K562 (cell line): ENCODE measurements at regions not wholly inside any gene's neighbourhood (a gene's known extent, or its start where the extent isn't known, plus 50 kb on each side); places are given as distances from the start of the nearest gene placed in this dataset.

Experiments
- ATAC-seq: fragments of 200-7000 bp; cut with Tn5 transposase; 3 replicates; pipeline ENCODE4 v1.9.1; 2020; ENCODE audit warnings: moderate library complexity
- BruUV-seq: library from RNA; stranded (reverse); fragments of 400-500 nt; replicated peaks from 2 replicates; lab custom pipeline; 2021; lab: Mats Ljungman, UMichigan
- CTCF ChIA-PET: fragments of 300-600 bp; formaldehyde crosslinking; extraction: SDS; loops from one replicate; lab custom pipeline; 2021; ENCODE audit warnings: low intra/inter-chr PET ratio; lab: Yijun Ruan, JAX
- POLR2A ChIA-PET: fragments of 300-600, 350-650 bp; sonication (Branson Sonifier 250); formaldehyde crosslinking; extraction: SDS; loops from one replicate; lab custom pipeline; 2021; ENCODE audit warnings: antibody characterized with exemption, inconsistent platforms; lab: Yijun Ruan, JAX
- DNase-seq, 4 experiments: peaks; one replicate each; pipeline versions ENCODE4 v3.0.0 to v3.0.0-alpha.2; 2011 to 2018; ENCODE audit warnings: low spot score in 3 of 4, mixed read lengths in 3 of 4; ENCODE audit errors: extremely low read depth in 1 of 4
- FAIRE-seq: peaks from 2 replicates; lab custom pipeline; 2011; peaks lifted over from hg19 to GRCh38; lab: Jason Lieb, UNC
- H2AFZ ChIP-seq: 2 replicates; pipeline ENCODE4 v1.6.0; 2011; ENCODE audit warnings: low read depth, low read length, control low read depth, inconsistent platforms
- H3K27ac ChIP-seq: fragments of 200-600 bp; 3 replicates; pipeline ENCODE4 v1.8.0; 2011; ENCODE audit warnings: low read depth, mild to moderate bottlenecking, control low read depth, inconsistent platforms, low read length, moderate library complexity, mixed read lengths; ENCODE audit errors: extremely low read depth
- H3K27me3 ChIP-seq, 2 experiments: fragments of 300-600 bp in 1 of 2; 2 replicates in 1 of 2; 3 replicates in 1 of 2; pipeline versions ENCODE4 v1.6.0 to v1.8.0; 2011; ENCODE audit warnings: inconsistent platforms in 2 of 2, low read length in 2 of 2, mild to moderate bottlenecking in 1 of 2, mixed read lengths in 1 of 2, moderate library complexity in 1 of 2; ENCODE audit not compliant: control insufficient read depth in 2 of 2, insufficient read depth in 2 of 2
- H3K36me3 ChIP-seq: fragments of 300-600 bp; 3 replicates; pipeline ENCODE4 v1.8.0; 2011; ENCODE audit warnings: mild to moderate bottlenecking, low read length, inconsistent platforms; ENCODE audit not compliant: control insufficient read depth, insufficient read depth
- H3K4me1 ChIP-seq, 2 experiments: fragments of 200-600 bp in 1 of 2; replicated peaks in 1 of 2; 2 replicates in 1 of 2; 3 replicates in 1 of 2; pipeline versions ENCODE4 v1.5.1 to v1.8.0; 2011; ENCODE audit warnings: inconsistent platforms in 2 of 2, low read length in 2 of 2, mild to moderate bottlenecking in 1 of 2, mixed read lengths in 1 of 2, moderate library complexity in 1 of 2; ENCODE audit not compliant: control insufficient read depth in 2 of 2, insufficient read depth in 2 of 2
- H3K4me2 ChIP-seq: 2 replicates; pipeline ENCODE4 v1.6.1; 2011; ENCODE audit warnings: low read length, control low read depth, inconsistent platforms, mixed read lengths; ENCODE audit not compliant: insufficient read depth
- H3K4me3 ChIP-seq: fragments of 200-600 bp; sonication (generic), shearing (Covaris generic); 2 replicates; pipeline ENCODE4 v1.5.1; 2016; ENCODE audit warnings: control low read depth, inconsistent platforms
- H3K79me2 ChIP-seq: fragments of 200-600 bp; 3 replicates; pipeline ENCODE4 v1.8.0; 2011; ENCODE audit warnings: low read length, inconsistent platforms; ENCODE audit not compliant: control insufficient read depth, insufficient read depth
- H3K9ac ChIP-seq, 2 experiments: 2 replicates each; pipeline versions ENCODE4 v1.6.0 to v1.6.1; 2011; ENCODE audit warnings: low read depth in 2 of 2, low read length in 2 of 2, control low read depth in 1 of 2, inconsistent platforms in 1 of 2, mild to moderate bottlenecking in 1 of 2, mixed read lengths in 1 of 2; ENCODE audit not compliant: insufficient read depth in 1 of 2
- H3K9me1 ChIP-seq: one replicate; pipeline ENCODE4 v1.6.0; 2011; ENCODE audit warnings: inconsistent platforms, mild to moderate bottlenecking, low read length, moderate library complexity; ENCODE audit not compliant: control insufficient read depth, insufficient read depth
- H3K9me3 ChIP-seq: replicated peaks from 2 replicates; pipeline ENCODE4 v1.5.1; 2011; ENCODE audit warnings: low read depth, low read length, inconsistent platforms; ENCODE audit not compliant: control insufficient read depth, insufficient read depth
- H4K20me1 ChIP-seq: replicated peaks from 2 replicates; pipeline ENCODE4 v1.6.1; 2011; ENCODE audit warnings: low read length, inconsistent platforms, mixed read lengths; ENCODE audit not compliant: control insufficient read depth, insufficient read depth
- CREB3 ChIP-seq: fragments of 450-650 bp; conservative IDR thresholded peaks from 2 replicates; pipeline ENCODE4 v1.6.1; 2016; ENCODE audit warnings: missing genetic modification characterization, low read depth, mild to moderate bottlenecking, missing compliant biosample characterization, moderate library complexity
- CTCF ChIP-seq, 3 experiments: IDR thresholded peaks in 2 of 3; conservative IDR thresholded peaks in 1 of 3; 2 replicates each; pipeline ENCODE4 v1.5.1; 2011 to 2012; ENCODE audit warnings: low read length in 3 of 3, mild to moderate bottlenecking in 3 of 3, control low read depth in 2 of 3, improper control_type of control experiment in 1 of 3, inconsistent platforms in 1 of 3, low read depth in 1 of 3, mixed read lengths in 1 of 3, moderate library complexity in 1 of 3; ENCODE audit not compliant: insufficient read depth in 2 of 3
- JUNB ChIP-seq: fragments of 450-650 bp; formaldehyde crosslinking; conservative IDR thresholded peaks from 2 replicates; pipeline ENCODE4 v1.4.0; 2020; ENCODE audit warnings: mild to moderate bottlenecking
- MNT ChIP-seq, 2 experiments: fragments of 450-650 bp; conservative IDR thresholded peaks; 2 replicates each; pipeline ENCODE4 v1.6.1; 2017; ENCODE audit warnings: mild to moderate bottlenecking in 2 of 2, moderate library complexity in 2 of 2
- SIN3A ChIP-seq, 2 experiments: fragments of 150-350 bp in 1 of 2; IDR thresholded peaks; 2 replicates each; pipeline ENCODE4 v1.6.1; 2011 to 2016; ENCODE audit warnings: borderline replicate concordance in 2 of 2, low read depth in 2 of 2, low read length in 2 of 2, mild to moderate bottlenecking in 2 of 2, moderate library complexity in 2 of 2; ENCODE audit not compliant: control insufficient read depth in 1 of 2
- TAF7 ChIP-seq: fragments of 450-650 bp; IDR thresholded peaks from 2 replicates; pipeline ENCODE4 v1.6.1; 2016; ENCODE audit warnings: missing genetic modification characterization, missing compliant biosample characterization
- ZFPM2 ChIP-seq: fragments of 250-450 bp; sonication (Bioruptor Pico); IDR thresholded peaks from 2 replicates; pipeline ENCODE4 v1.5.1; 2022; ENCODE audit warnings: mild to moderate bottlenecking
- ZNF507 ChIP-seq: conservative IDR thresholded peaks from 2 replicates; pipeline ENCODE4 v1.6.1; 2017; ENCODE audit warnings: missing genetic modification characterization, missing compliant biosample characterization
- ZNF644 ChIP-seq: fragments of 200-800 bp; sonication (Bioruptor generic); IDR thresholded peaks from 2 replicates; pipeline ENCODE4 v1.6.1; 2016; ENCODE audit warnings: low read depth, missing genetic modification characterization, missing compliant biosample characterization
- ZNF695 ChIP-seq: fragments of 450-650 bp; formaldehyde crosslinking; IDR thresholded peaks from 2 replicates; pipeline ENCODE4 v1.4.0; 2020; ENCODE audit warnings: mild to moderate bottlenecking, moderate library complexity
- WGBS: fragments of 100-300 bp; shearing (Covaris generic); methylation state at CpG from one replicate; pipeline ENCODE4 v1.1.6; 2016; ENCODE audit warnings: low coverage, mixed read lengths; ENCODE audit not compliant: insufficient coverage; ENCODE audit errors: missing lambda C conversion rate; 5-methylcytosine and 5-hydroxymethylcytosine counted together
- in situ Hi-C: fragments of 300-500 bp; cut with MboI; formaldehyde crosslinking; loops from 4 replicates; pipeline ENCODE4 v1.15.0; 2018; ENCODE audit warnings: inconsistent platforms, mixed read lengths
- intact Hi-C: fragments of 100-400 bp; cut with micrococcal nuclease; formaldehyde crosslinking; loops from 2 replicates; pipeline ENCODE4 v1.14.2; 2022
- TF ChIP-seq, protein P1 (sequence below): fragments of 250-450 bp; sonication (Bioruptor Pico); IDR thresholded peaks from 2 replicates; pipeline ENCODE4 v1.8.0; 2021; ENCODE audit warnings: moderate library complexity, mild to moderate bottlenecking, inconsistent platforms
- TF ChIP-seq, protein P2 (sequence below): fragments of 250-450 bp; sonication (Bioruptor Pico); IDR thresholded peaks from 2 replicates; pipeline ENCODE4 v1.4.0; 2020

GRCh38 chr16:17757808-17758207 lies 287.0 kb upstream of the XYLT1 start:
- H3K36me3 ChIP-seq: no peaks in the 10 kb centered on the region
- FAIRE-seq: no peak
- ATAC-seq: no peak
- 3% methylated on average over 4 of the region's 4 CpGs for WGBS
- BruUV-seq: no TSS peak
- peaks cover 0 to 3% of the 10 kb centered on the region in 2 experiments; a peak in 2 of 5 replicates for H3K27me3 ChIP-seq
- no peak overlapping the region for H3K27ac ChIP-seq
- intact Hi-C loops: no loop called here
- in situ Hi-C loops: no loop called here
- no peaks in the 10 kb centered on the region for H3K4me1 ChIP-seq
- no peak overlapping the region for H3K9ac ChIP-seq
- no peaks in the 10 kb centered on the region for H4K20me1 ChIP-seq
- ChIA-PET CTCF (no interaction called here), POLR2A (no interaction called here)
- H3K9me3 ChIP-seq: no peaks in the 10 kb centered on the region
- H2AFZ ChIP-seq: no peak overlapping the region
- DNase-seq: no peak
- no peak overlapping the region for H3K4me2 ChIP-seq
- H3K79me2 ChIP-seq: no peaks in the 10 kb centered on the region
- no peaks in the 10 kb centered on the region for H3K9me1 ChIP-seq
- no peak overlapping the region for H3K4me3 ChIP-seq
- TF ChIP-seq JUNB (CRISPR knock-in tag) (no peak), ZNF695 (no peak), MNT (conservative IDR thresholded peaks at IDR 0.05) (no peak), ZNF644 (tag) (no peak), SIN3A (IDR thresholded peaks at IDR 0.05; ENCODE audit: borderline replicate concordance in 2 of 2, control insufficient read depth in 1 of 2, low read depth in 2 of 2, low read length in 2 of 2) (no peak), CTCF (IDR thresholded peaks at IDR 0.05 in 2 of 3, conservative IDR thresholded peaks at IDR 0.05 in 1 of 3; ENCODE audit: insufficient read depth in 2 of 3, low read depth in 1 of 3, low read length in 3 of 3) (no peak), TAF7 (tag) (no peak), ZNF507 (no peak), ZFPM2 (CRISPR knock-in tag) (no peak), CREB3 (tag) (no peak)
- TF ChIP-seq, protein P1, sequence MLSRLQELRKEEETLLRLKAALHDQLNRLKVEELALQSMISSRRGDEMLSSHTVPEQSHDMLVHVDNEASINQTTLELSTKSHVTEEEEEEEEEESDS (CRISPR knock-in tag): no peak
- TF ChIP-seq, protein P2, sequence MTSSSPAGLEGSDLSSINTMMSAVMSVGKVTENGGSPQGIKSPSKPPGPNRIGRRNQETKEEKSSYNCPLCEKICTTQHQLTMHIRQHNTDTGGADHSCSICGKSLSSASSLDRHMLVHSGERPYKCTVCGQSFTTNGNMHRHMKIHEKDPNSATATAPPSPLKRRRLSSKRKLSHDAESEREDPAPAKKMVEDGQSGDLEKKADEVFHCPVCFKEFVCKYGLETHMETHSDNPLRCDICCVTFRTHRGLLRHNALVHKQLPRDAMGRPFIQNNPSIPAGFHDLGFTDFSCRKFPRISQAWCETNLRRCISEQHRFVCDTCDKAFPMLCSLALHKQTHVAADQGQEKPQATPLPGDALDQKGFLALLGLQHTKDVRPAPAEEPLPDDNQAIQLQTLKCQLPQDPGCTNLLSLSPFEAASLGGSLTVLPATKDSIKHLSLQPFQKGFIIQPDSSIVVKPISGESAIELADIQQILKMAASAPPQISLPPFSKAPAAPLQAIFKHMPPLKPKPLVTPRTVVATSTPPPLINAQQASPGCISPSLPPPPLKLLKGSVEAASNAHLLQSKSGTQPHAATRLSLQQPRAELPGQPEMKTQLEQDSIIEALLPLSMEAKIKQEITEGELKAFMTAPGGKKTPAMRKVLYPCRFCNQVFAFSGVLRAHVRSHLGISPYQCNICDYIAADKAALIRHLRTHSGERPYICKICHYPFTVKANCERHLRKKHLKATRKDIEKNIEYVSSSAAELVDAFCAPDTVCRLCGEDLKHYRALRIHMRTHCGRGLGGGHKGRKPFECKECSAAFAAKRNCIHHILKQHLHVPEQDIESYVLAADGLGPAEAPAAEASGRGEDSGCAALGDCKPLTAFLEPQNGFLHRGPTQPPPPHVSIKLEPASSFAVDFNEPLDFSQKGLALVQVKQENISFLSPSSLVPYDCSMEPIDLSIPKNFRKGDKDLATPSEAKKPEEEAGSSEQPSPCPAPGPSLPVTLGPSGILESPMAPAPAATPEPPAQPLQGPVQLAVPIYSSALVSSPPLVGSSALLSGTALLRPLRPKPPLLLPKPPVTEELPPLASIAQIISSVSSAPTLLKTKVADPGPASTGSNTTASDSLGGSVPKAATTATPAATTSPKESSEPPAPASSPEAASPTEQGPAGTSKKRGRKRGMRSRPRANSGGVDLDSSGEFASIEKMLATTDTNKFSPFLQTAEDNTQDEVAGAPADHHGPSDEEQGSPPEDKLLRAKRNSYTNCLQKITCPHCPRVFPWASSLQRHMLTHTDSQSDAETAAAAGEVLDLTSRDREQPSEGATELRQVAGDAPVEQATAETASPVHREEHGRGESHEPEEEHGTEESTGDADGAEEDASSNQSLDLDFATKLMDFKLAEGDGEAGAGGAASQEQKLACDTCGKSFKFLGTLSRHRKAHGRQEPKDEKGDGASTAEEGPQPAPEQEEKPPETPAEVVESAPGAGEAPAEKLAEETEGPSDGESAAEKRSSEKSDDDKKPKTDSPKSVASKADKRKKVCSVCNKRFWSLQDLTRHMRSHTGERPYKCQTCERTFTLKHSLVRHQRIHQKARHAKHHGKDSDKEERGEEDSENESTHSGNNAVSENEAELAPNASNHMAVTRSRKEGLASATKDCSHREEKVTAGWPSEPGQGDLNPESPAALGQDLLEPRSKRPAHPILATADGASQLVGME (CRISPR knock-in tag): no peak
